Stimulated activated naive CD8-positive, alpha-beta T cell treated with anti-CD3 and anti-CD28 coated beads, Interleukin-15, Interleukin-2, amounts not matched to agents 100 U/mL and 50 U/mL, for 24 hours (primary cell): ENCODE measurements at regions not wholly inside any gene's neighbourhood (a gene's known extent, or its start where the extent isn't known, plus 50 kb on each side); places are given as distances from the start of the nearest gene placed in this dataset.

Experiments used
- ATAC-seq: fragments of 150-1000 bp; cut with Tn5 transposase; one replicate; pipeline ENCODE4 v1.10.0; 2021
- DNase-seq: peaks from one replicate; pipeline ENCODE4 v3.0.0; 2021

GRCh38 chr2:236673126-236673822, 103.6 kb downstream of the ACKR3 start:
- DNase-seq (no peak), ATAC-seq (no peak)

- DNase-seq (no peak), ATAC-seq (no peak)
Observed at GRCh38 chr2:236673823-236674185, 104.2 kb downstream of the ACKR3 start.

GRCh38 chr2:236674238-236674637, 104.6 kb downstream of the ACKR3 start:
- DNase-seq (no peak), ATAC-seq (no peak)

- no peak for ATAC-seq
- DNase-seq: no peak
Observed at GRCh38 chr2:236674646-236675045, 105.0 kb downstream of the ACKR3 start.

- no peak for DNase-seq
- no peak for ATAC-seq
Observed at GRCh38 chr2:236675051-236675450, 105.4 kb downstream of the ACKR3 start.

- ATAC-seq (no peak), DNase-seq (no peak)
Observed at GRCh38 chr2:236675526-236675925, 105.9 kb downstream of the ACKR3 start.

- no peak for DNase-seq
- ATAC-seq: no peak
Observed at GRCh38 chr2:236676136-236676873, 106.7 kb downstream of the ACKR3 start.

GRCh38 chr2:236677368-236677767, 107.7 kb downstream of the ACKR3 start:
- no peak for ATAC-seq
- no peak for DNase-seq

GRCh38 chr2:236678307-236678975, 108.8 kb downstream of the ACKR3 start:
- DNase-seq (no peak), ATAC-seq (no peak)

GRCh38 chr2:236679884-236680860, 110.5 kb downstream of the ACKR3 start:
- DNase-seq (no peak), ATAC-seq (no peak)

- DNase-seq (no peak), ATAC-seq (no peak)
Observed at GRCh38 chr2:236682651-236683422, 113.2 kb downstream of the ACKR3 start.

- DNase-seq (no peak), ATAC-seq (no peak)
Observed at GRCh38 chr2:236684504-236685256, 115.1 kb downstream of the ACKR3 start.

GRCh38 chr2:236685361-236685760, 115.7 kb downstream of the ACKR3 start:
- no peak for DNase-seq
- no peak for ATAC-seq

GRCh38 chr2:236685979-236686520, 116.4 kb downstream of the ACKR3 start:
- DNase-seq (no peak), ATAC-seq (no peak)

GRCh38 chr2:236686561-236686960, 116.9 kb downstream of the ACKR3 start:
- no peak for ATAC-seq

GRCh38 chr2:236687296-236687965, 117.8 kb downstream of the ACKR3 start:
- DNase-seq: no peak
- no peak for ATAC-seq

More at GRCh38 chr2:236686561-236686960, 116.9 kb downstream of the ACKR3 start:
- DNase-seq: no peak

GRCh38 chr2:236688157-236688556, 118.5 kb downstream of the ACKR3 start:
- ATAC-seq: no peak
- DNase-seq: no peak

GRCh38 chr2:236688563-236689392, 119.2 kb downstream of the ACKR3 start:
- ATAC-seq (no peak), DNase-seq (no peak)

GRCh38 chr2:236689393-236689700, 119.7 kb downstream of the ACKR3 start:
- ATAC-seq: no peak

More at GRCh38 chr2:236689393-236689700, 119.7 kb downstream of the ACKR3 start:
- DNase-seq: no peak
